Activated CD4-positive, CD25-positive, alpha-beta regulatory T cell treated with anti-CD3 and anti-CD28 coated beads, Interleukin-2, amount 50 U/mL, for 72 hours (primary cell): ENCODE measurements at regions not wholly inside any gene's neighbourhood (a gene's known extent, or its start where the extent isn't known, plus 50 kb on each side); places are given as distances from the start of the nearest gene placed in this dataset.
"Not testable (repeated sequence)": the region's sequence is repeated elsewhere in the genome, so short reads cannot be mapped to it uniquely, and the experiment has no call there.

Experiments
- DNase-seq: peaks from one replicate; pipeline ENCODE4 v3.0.0; 2021

DNA sequence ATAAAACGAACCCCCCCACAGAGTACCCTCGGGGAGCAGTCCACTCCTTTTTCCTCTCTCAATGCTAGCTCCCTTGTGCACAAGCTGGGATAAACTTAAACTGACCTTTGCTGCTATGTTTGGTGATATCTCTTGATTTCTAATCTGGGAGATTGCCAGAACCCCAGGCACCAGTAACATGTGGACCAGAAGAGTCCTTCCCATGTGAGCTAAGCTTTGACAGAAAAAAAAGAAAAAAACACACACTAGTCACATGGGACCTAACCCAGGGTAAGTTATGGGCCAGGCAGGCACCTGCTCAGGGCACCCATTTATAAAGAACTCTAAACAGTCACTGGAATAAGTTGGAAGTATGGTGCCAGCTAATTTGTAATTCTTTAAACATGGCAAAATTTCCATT is 242.6 kb downstream of the EN1 start:
- no peak for DNase-seq

- no peak for DNase-seq
Observed at GRCh38 chr2:118604371-118604770, 243.1 kb downstream of the EN1 start.

- DNase-seq = no peak
Observed at GRCh38 chr2:118599141-118599540, 248.3 kb downstream of the EN1 start.

GRCh38 chr2:118596620-118597019 is 250.8 kb downstream of the EN1 start:
- no peak for DNase-seq

- no peak for DNase-seq
Observed at GRCh38 chr2:118593257-118593656, 254.2 kb downstream of the EN1 start.

- no peak for DNase-seq
Observed at GRCh38 chr2:118591223-118591622, 256.2 kb downstream of the EN1 start.

- no peak for DNase-seq
Observed at GRCh38 chr2:118589721-118590120, 257.7 kb downstream of the EN1 start.

- no peak for DNase-seq
Observed at GRCh38 chr2:118588850-118589249, 258.6 kb downstream of the EN1 start.

DNA sequence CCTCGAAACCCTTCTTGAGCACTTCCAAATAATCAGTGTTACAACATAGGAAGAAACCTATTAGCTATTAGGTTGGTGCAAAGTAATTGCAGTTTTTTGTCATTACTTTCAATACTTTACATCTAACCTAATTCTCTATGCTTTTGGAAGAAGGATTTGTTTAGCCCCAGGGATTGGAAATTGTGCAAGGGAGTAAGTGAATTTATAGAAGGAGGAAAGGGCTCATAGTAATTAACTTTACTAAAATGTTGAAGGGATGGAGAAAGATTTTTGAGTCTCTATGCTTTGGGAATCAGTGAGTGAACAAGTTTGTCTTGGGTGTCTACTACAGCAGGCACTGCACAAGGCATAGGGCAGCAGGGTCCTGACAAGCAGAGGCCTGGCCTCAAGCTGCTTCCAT is 261.1 kb downstream of the EN1 start:
- no peak for DNase-seq

DNA sequence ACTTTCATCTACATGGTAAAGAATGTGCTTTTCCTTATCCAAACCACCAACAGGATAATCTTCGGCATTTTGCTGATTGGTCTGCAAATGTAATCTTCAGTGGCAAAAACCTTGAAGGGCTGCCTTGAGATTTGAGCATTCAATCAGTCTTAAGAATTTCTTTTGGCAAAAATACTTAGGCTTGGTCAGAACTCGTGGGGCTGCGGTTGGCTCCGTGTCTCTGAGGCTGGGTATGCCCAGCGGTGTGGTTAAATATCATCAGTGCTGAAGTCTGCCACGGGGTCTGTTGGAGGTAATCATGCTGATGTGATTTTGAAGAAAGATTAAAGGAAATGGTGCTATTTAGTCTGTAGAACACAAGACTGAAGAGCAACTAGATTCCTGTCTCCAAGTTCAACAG is 262.6 kb downstream of the EN1 start:
- no peak for DNase-seq

- no peak for DNase-seq
Observed at GRCh38 chr2:118584062-118584749, 263.2 kb downstream of the EN1 start.

GRCh38 chr2:118582058-118582457 is 265.4 kb downstream of the EN1 start:
- no peak for DNase-seq

DNA sequence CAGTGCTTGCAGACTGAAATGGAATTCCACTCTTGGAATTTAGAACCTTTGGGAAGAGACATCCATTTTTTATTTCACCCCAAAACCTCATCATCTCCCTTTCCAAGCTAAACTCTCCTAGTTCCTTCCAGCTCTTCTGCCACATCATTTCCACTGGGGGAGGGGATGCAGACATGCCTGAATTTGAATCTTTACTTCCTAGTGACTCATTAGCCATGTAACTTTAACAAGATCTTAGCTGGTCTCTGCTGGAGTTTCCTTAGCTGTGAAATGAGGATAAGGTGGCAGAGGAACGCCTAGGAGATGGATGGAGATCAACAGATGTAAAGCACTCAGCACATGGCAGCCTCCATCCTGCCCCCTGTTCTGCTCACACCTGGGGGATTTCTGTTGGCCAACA is 266.8 kb downstream of the EN1 start:
- no peak for DNase-seq

GRCh38 chr2:118580107-118580506 is 267.3 kb downstream of the EN1 start:
- no peak for DNase-seq

DNA sequence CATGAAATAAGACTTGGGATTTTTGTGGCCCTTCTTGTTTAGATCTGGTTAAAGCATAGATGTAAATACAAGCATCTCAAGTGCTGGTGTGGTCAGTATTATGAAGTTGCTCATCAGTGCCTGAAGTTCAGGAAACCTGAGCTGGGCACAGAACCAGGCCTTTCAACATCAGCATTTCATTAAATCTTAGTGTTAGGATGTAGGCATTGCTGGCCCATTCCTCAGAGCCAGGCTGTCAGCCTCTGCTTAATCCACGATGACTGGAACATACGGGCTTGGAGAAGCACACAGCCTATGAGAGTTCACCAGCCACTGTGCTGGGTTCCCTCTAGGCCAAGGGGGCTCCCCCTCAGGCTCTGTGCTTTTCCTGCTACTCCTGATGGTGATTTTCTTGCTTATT is 270.2 kb downstream of the EN1 start:
- no peak for DNase-seq

- DNase-seq = no peak
Observed at GRCh38 chr2:118576109-118576855, 271.2 kb downstream of the EN1 start.

GRCh38 chr2:118572380-118572779 is 275.1 kb downstream of the EN1 start:
- not testable (repeated sequence) for DNase-seq

DNA sequence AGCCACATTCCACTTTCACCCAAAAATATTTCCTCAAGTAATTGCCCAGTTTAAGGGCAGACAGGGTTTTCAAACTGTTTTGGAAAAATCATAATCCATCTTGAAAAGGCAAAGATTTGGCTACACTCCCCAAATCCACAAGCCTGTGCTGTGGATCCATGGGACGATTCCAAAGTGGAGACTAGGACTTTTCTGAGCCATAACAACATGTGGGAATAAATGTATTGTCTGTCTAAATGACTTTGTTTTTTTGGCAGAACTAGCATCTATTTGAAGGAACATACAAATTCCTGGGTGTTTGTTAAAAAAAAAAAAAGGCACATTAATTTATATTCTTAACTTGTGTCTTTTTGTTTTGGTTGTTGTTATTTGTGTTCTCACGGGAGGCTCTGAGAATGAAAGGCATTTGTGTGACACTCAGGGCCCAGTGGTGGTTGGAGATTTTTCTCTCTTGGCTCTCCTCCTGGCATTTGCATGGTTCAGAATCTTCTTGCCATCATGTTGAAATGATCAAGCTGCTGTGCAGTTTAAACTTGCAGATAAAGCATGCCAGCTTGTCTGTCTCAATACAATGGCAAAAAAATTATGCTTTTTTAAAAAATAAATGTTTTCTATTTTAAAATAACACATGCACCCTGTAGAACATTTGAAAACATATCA is 277.4 kb downstream of the EN1 start:
- DNase-seq = no peak

DNA sequence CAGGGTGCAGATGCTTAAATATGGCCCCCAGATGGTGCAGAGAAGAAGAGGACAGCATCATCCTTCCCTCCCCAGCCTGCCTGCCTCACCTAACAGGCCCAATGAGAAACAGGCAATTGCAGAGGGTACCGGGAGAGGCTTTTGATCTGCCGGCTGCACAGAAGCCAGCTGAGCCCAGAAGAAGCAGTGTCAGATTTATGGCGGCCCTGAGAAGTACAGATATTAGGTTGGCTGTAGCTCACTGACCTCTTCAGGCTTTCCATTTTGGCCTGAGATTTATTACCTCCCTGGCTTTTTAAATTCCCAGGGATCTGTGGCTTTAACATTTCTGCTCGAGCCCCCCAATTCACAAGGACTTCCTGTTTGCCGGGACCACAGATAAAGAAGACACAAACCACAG is 278.7 kb downstream of the EN1 start:
- DNase-seq = no peak

DNA sequence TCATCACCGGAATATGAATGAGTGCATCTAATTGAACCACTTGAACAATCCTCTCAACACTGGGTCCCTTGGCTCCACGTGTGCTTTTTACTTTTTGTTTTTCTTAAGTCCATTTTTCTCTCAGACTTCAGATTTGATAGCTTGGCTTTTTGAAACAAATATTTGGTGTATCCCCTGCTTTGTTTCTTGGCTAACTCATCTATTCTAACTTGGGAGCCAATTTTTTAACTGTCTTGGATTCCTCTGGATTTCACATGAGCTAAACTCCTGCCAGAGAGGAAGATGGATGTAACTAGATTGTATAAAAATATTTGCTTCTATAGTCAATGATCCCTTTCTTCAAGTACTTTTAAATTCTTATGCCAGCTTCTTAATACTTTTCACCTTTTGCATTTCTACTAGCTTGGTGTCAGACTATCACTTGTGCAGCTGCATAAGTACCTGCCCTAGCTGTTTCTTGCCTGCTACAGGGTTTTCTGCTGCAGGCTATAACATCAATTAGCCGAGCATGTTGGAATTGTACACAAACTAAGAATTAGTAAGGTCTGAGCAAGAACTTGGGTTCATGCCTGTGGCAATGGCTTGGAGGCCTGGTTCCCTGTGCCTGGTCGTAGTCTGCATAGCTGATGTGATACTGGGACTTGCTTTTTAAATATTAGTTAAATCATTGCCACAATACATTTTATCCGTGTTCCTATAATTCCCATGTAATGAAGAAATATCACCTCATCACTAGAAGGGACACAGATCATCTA is 281.5 kb downstream of the EN1 start:
- DNase-seq = no peak

GRCh38 chr2:118565301-118565700 is 282.1 kb downstream of the EN1 start:
- DNase-seq = no peak

- DNase-seq = no peak
Observed at GRCh38 chr2:118562144-118562543, 285.3 kb downstream of the EN1 start.

GRCh38 chr2:118558846-118559245 is 288.6 kb downstream of the EN1 start:
- no peak for DNase-seq
